ENCODE measurements at regions not wholly inside any gene's neighbourhood (a gene's known extent, or its start where the extent isn't known, plus 50 kb on each side); places are given as distances from the start of the nearest gene placed in this dataset.

DNA sequence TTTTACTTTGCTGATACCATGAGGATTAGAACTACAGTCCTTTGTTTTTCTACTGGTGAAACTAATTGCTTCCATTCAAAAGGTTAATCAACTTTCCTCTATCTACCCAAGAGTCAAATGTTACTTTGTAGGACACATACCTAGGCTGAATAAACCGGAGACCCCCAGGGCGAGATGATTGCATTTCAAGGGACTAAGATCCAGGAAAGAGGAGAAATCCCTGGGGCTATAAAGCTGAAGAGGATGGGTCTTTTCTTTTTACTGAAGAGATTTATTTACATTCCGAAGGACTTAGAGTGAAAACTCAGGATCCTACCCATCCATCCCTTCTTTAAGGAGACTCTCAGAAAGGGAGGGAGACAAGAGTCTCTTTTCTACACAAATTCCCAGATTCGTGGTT lies 331.9 kb downstream of the CDH19 start:
- TF ChIP-seq, protein P1, sequence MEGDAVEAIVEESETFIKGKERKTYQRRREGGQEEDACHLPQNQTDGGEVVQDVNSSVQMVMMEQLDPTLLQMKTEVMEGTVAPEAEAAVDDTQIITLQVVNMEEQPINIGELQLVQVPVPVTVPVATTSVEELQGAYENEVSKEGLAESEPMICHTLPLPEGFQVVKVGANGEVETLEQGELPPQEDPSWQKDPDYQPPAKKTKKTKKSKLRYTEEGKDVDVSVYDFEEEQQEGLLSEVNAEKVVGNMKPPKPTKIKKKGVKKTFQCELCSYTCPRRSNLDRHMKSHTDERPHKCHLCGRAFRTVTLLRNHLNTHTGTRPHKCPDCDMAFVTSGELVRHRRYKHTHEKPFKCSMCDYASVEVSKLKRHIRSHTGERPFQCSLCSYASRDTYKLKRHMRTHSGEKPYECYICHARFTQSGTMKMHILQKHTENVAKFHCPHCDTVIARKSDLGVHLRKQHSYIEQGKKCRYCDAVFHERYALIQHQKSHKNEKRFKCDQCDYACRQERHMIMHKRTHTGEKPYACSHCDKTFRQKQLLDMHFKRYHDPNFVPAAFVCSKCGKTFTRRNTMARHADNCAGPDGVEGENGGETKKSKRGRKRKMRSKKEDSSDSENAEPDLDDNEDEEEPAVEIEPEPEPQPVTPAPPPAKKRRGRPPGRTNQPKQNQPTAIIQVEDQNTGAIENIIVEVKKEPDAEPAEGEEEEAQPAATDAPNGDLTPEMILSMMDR (IDR thresholded peaks at IDR 0.05; ENCODE audit: low read length): no peak
- no peak for TF ChIP-seq EZH2 (IDR thresholded peaks at IDR 0.05; ENCODE audit: borderline replicate concordance, low read length)

Data from OCI-LY1 (cell line).